HG03457 (cell line): ENCODE measurements at regions not wholly inside any gene's neighbourhood (a gene's known extent, or its start where the extent isn't known, plus 50 kb on each side); places are given as distances from the start of the nearest gene placed in this dataset.
"Not testable (repeated sequence)": the region's sequence is repeated elsewhere in the genome, so short reads cannot be mapped to it uniquely, and the experiment has no call there.

Experiments
- ATAC-seq: cut with Tn5 transposase; IDR thresholded peaks from one replicate; pipeline ENCODE4 v1.9.1; 2021; ENCODE audit warnings: moderate number of reproducible peaks; ENCODE audit not compliant: unreplicated experiment

- ATAC-seq = no peak
Measured at GRCh38 chr4:93888308-93888707, 59.8 kb downstream of the ATOH1 start.

DNA sequence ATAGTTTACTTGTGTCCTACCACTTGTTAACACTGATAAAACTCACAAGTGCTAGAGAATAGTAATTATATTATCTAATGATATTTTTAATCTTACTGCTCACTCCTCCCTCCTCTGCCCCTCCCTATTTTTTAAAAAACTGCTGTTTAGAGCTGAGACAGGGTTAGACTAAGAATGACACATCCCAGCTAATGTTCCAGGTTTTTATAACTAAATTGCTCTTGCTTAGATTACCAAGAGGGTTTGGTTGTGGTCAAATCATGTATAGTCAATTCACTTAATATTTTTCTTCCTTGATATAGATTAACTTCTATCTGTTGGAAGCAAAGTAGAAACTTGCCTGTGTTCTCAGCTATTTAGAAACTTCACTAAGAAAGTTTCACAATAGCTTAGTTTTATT, 60.2 kb downstream of the ATOH1 start:
- ATAC-seq = no peak

- ATAC-seq = no peak
Measured at GRCh38 chr4:93891244-93891643, 62.7 kb downstream of the ATOH1 start.

DNA sequence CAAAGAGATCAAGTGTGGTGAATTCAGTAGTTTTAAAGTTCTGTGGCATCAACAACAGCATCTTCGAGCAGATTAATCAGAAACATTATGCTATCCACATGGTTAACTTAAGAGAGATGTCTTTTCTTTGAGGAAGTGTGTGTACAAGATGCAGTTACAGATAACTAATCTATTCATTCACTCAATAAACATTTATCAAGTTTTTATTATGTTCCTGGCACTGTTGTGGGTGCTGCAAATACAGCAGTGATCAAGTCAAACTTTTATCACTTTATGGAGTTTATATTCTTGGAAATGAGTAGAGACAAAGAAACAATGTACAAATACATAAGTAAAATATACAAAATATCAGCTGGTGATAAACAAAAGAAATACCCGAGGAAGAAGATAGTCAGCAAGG, 66.4 kb downstream of the ATOH1 start:
- ATAC-seq = no peak

- ATAC-seq = no peak
Measured at GRCh38 chr4:93896516-93896915, 68.0 kb downstream of the ATOH1 start.

DNA sequence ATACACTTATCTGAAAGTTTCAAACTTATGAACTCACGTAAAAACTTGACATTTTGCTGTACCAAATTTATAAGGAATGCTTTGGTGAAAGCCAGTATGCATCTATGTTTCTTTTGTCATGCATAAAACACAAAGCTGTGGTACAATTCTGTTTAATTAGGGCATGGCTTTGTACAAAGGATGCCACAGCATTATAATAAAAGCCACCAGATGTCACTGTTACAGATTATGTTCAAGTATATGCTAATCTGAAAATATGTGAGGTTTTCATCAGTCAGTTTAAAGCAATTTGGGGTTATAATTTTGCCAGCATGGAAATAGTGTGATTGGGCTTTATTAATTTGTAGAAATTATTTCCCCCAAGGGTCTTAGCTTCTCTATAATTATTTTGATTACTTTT, 69.0 kb downstream of the ATOH1 start:
- ATAC-seq = no peak

DNA sequence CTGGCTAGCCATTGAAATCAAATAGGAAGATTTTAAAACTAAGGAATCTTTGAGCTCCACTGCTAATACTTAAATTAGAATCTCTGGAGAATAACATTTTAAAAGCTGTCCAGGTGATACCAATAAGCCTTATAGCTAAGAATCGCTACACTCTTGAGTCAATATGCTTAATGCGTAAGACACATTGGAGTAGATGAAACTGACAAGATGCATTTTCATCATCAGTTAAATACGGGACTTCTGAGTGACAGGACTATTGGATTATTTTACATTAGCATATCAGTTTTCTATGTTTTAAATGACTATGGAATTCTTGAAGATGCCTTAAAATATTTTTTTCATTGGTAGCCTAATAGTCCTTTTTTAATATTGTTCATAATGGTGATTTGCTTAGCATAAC, 80.2 kb downstream of the ATOH1 start:
- no peak for ATAC-seq

- ATAC-seq = no peak
Measured at GRCh38 chr4:93911671-93912070, 83.1 kb downstream of the ATOH1 start.

DNA sequence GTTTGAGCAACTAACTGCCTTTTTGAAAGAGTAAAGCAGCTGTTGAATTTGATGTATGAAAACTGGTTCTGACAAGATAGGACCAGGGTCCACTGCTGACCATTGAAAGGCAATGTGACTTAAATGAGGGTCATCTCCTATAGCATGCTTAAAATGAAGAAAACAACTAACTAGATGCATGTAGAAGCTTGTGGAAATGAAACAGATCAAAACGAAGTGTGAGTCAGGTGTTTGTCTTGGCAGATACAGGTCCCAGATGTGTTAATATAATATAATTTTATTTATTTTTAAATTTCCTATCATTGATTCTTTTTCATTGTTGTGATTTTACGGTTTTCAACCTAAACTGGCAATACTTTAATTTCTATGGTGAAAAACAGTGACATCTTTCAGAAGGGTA, 83.6 kb downstream of the ATOH1 start:
- ATAC-seq = no peak

GRCh38 chr4:93918856-93919255, 90.3 kb downstream of the ATOH1 start:
- no peak for ATAC-seq

GRCh38 chr4:93923570-93923969, 95.0 kb downstream of the ATOH1 start:
- not testable (repeated sequence) for ATAC-seq

DNA sequence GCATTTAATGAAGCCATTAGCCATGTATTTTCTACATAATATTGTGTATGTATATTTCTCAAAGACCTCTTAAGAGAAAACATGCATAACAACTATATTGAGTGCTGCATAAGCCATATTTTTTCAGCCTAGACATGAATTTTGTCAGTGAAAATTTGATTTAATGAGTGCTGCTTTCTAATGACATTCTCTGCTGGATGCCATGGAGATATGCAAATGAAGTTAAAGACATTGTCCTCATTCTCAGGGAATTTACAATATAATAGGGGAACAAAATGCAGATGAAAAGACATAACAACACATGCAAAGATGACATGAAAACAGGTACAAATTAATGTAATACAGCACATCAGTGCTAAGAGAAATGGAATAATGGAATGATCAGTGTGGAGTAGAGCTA, 118.7 kb downstream of the ATOH1 start:
- no peak for ATAC-seq

DNA sequence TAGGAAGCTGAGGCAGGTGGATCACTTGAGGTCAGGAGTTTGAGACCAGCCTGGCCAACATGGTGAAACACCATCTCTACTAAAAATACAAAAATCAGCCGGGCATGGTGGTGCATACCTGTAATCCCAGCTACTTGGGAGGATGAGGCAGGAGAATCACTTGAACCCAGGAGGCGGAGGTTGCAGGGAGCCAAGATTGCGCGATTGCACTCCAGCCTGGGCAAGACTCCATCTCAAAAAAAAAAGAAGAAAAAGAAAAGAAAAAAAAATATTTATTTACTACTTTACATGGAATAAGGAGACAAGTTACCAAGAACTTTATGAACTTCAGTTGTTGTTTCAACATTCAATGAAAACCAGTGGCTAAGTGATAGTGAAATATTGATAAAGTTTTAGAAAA, 121.7 kb downstream of the ATOH1 start:
- ATAC-seq = not testable (repeated sequence)

- no peak for ATAC-seq
Measured at GRCh38 chr4:93957186-93957585, 128.6 kb downstream of the ATOH1 start.

DNA sequence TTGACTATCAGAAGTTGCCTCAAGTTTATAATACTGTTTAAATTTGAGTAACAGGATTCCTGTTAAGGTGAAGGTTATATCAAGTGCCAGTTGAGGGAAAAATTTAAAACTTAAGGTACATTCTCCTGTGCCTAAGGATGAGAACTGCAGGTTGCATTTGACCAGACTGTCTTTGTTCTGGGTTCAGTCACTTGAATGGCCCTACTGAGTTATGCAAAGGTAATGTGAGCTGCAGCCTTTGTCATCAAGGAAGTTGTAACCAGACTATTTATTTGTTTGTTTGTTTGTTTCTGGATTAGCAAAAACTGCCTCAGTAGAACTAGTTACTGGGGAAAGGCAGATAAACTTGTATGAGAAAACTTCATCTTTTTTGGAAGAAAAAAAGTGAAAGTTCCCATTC, 131.9 kb downstream of the ATOH1 start:
- no peak for ATAC-seq

DNA sequence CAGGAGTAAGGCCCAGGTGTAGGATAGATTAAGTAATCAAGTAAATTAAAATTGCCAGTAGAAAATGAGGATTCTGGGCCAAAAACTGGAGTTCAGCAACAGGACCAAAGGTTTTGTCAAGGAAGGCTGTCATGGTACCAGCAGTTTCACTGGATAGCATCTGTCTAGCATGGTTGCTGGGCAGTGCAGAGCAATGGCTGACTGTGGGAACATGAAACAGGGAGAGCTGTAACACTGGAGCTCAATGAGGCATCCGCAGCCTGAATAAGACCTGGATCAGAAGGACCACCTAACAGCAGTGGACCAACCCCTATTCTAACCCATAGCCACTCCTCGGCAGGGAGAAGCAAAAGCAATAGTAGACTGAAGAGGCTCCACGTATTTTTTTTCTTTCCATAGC, 132.4 kb downstream of the ATOH1 start:
- no peak for ATAC-seq

DNA sequence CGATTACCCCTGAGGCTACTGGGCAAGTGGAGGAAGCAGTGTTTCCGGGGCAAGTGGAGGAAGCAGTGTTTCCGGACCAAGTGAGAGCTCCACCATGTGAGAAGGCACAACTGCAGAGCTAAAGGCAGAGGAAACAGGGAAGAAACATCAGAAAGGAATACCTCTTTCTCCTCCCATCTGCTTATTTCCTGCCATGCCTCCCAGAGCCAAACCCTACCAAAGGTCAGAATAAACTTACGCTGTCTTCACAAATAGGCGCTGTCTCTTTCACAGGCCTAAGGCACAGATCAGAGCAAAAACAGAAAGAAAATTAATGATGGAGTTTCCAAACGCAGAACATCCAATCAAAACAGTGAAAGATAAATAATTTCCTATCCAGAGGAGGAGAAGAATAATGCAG, 153.0 kb downstream of the ATOH1 start:
- ATAC-seq = no peak

GRCh38 chr4:93982255-93982654, 153.7 kb downstream of the ATOH1 start:
- ATAC-seq = no peak

DNA sequence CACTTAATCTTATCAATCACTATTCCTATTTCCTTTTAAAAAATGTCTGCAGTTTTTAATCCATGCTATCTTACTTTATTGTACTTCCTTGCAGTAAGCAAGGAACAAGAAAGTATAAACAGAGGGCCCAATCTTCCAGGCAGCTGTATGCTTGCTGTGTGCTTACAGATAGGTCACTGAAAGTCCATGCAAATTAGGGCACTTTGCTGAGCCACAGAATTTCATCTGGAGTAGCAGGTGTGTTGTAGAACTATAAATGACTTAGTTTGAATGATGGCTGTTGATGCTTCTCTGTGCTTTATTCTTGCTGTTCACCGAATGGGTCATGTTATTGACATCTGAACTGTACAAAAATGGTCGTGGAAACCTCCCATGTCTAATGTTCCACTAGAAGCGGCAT, 154.6 kb downstream of the ATOH1 start:
- peak; percentile 91 for ATAC-seq

DNA sequence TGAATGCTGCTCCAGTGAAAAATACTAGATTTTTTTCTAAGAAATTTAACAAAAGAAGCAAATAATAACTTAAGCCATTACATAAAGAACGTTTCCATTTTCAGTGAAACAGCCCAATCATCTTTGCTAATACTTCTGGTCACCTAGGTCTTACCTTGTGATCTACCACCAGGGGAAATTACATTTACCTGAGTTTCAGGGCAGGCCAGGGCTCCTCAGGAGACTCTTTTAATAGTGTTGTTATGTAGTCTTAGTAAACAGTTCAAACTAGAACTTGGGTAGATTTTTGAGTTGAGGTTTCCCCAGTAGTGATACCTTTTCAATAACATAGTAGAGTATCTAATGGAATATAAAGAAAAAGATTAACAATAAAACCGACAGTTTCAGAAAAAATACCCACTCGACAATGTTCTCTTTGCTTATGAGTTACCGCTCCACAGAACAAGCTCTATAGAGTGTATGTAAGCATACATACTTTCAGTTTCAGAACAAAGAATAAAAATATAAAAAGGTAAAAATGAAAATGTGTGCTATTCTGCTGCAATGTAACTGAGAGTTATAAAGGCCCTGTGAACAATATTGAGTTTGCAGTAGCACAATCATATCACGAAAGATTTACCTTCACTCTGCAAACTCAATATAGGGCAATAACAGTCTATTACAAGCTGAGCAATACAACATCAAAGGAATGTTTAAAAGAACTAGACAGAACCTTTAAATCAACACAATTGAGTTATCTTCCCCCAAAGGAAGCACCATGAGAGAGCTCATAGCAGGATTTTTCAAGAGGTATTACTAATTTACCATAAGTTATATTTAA, 165.8 kb downstream of the ATOH1 start:
- no peak for ATAC-seq

DNA sequence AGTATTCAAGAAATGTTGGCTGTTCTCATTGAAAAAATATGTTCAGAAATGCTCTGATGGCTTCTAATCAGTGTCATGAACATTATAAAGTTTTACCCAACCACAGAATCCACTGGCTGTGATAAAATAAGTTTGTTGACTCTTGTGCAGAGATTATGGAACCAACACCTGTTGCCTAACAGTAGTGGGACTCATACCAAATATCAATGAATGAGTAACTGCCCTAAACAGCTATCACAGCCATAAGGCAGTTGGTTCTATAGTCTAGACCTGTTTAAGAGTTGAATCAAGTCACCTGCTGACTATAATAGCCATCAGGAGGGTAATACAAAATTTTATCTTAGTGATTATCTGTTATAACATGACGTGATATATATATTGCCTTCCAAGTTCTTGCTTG, 168.3 kb downstream of the ATOH1 start:
- no peak for ATAC-seq

DNA sequence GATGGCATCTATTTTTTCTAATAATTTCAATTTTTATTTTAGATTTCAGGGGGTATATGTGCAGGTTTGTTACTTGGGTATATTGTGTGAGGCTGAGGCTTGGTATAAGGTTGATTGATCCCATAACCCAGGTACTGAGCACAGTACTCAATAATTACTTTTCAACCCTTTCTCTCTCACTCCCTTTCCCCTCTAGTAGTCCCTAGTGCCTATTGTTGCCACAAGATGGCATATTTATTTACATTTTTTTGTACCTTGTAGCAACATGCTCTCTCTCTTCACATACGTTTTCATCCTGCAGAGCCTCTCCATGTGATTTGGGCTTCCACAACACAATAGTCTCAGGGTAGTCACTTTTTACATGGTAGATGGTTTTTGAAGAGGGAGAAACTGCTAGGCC, 172.0 kb downstream of the ATOH1 start:
- no peak for ATAC-seq

DNA sequence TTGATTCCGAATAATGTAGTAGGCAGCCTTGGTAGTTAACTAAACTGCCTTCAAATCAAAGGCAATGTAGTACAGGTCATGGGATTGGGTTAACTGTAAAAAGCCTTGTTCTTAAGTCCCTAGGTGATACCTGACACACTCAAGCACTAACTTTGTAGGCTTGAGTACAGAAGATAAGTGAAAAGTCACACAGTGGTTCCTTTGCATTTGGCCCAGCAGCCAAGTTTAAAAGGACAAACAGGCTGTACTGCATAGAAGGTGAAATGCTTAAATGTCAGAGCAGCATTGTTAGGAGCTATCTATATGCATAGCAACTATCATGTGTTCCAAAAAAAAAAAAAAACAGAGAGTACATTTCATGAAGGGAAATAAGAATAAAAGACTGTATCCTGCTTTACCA, 178.4 kb downstream of the ATOH1 start:
- no peak for ATAC-seq
